H1 (cell line): ENCODE measurements at regions not wholly inside any gene's neighbourhood (a gene's known extent, or its start where the extent isn't known, plus 50 kb on each side); places are given as distances from the start of the nearest gene placed in this dataset.

ENCODE experiments used
- CBX8 ChIP-seq: fragments of 300-800, 300-1000 bp; sonication (generic); IDR thresholded peaks from 2 replicates; pipeline ENCODE4 v1.7.1; 2016; ENCODE audit warnings: low read depth, low read length, borderline replicate concordance
- KDM5A ChIP-seq: fragments of 200-600 bp; IDR thresholded peaks from 2 replicates; pipeline ENCODE4 v1.7.1; 2012; ENCODE audit warnings: mild to moderate bottlenecking, low read length, inconsistent platforms, mixed read lengths
- MAFK ChIP-seq: IDR thresholded peaks from 2 replicates; pipeline ENCODE4 v1.6.1; 2012; ENCODE audit warnings: low read depth, mild to moderate bottlenecking, improper control_type of control experiment, low read length
- RXRA ChIP-seq: IDR thresholded peaks from 2 replicates; pipeline ENCODE4 v1.6.1; 2011; ENCODE audit warnings: low read depth, mild to moderate bottlenecking, low read length, moderate library complexity; ENCODE audit not compliant: insufficient read depth

DNA sequence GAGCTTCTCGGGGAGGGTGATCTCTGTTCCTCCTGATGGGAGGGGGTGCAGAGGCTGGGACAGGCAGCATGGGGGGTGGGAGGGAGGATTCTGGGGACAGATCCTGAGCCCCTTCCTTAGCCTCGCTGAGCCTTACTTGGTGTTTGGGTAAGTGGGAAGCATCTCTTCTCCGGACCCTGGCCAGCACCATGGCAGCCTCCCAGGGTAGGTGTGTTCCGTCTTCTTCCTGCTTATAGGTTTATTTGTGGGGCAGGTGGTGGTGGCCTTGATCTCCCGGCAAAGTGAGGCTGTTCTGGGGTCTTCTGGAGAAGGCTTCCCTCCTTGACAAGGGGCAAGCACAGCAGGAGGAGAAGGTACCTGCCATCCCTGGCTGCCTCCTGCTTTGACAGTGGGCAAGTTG, 226.9 kb downstream of the GLRX3 start (continued):
- no peak for TF ChIP-seq RXRA
- TF ChIP-seq KDM5A = no peak
- TF ChIP-seq MAFK = no peak
- no peak for TF ChIP-seq CBX8
